Vagina (tissue), 2 donors: ENCODE measurements at regions not wholly inside any gene's neighbourhood (a gene's known extent, or its start where the extent isn't known, plus 50 kb on each side); places are given as distances from the start of the nearest gene placed in this dataset.

Source experiments
- POLR2A ChIP-seq, 2 donors: fragments of 450-650 bp; IDR thresholded peaks; one replicate each; pipeline ENCODE4 v1.6.1; 2017; ENCODE audit warnings: antibody characterized with exemption in 2 of 2, mild to moderate bottlenecking in 2 of 2, moderate library complexity in 2 of 2
- TF ChIP-seq, protein P1 (sequence below), 3 experiments: fragments of 450-650 bp in 2 of 3; fragments of 200-600 bp in 1 of 3; sonication (generic) in 1 of 3; IDR thresholded peaks; one replicate each; pipeline ENCODE4 v1.5.1; 2017 to 2019; ENCODE audit warnings: antibody characterized with exemption in 3 of 3, mild to moderate bottlenecking in 2 of 3, moderate library complexity in 2 of 3

DNA sequence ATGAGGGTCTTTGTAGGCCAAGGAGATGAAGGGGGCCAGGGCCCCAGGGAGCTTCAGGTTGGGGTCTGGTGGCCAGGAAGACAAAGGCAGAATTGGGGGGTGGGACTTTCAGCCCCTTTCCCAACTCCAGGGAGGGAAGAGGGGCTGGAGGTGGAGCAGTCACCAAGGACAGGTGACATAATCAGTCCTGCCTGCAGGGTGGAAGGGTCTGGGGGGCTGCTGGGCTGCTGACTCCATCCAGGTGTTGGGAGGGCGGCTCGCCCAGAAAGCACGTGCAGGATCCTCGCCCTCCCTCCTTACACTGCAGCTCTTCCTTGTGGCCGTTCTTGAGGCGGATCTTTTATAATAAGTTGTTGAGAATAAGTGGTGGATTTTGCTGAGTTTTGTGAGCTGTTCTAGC, 1491.1 kb downstream of the TBC1D22A start:
- TF ChIP-seq, protein P1, sequence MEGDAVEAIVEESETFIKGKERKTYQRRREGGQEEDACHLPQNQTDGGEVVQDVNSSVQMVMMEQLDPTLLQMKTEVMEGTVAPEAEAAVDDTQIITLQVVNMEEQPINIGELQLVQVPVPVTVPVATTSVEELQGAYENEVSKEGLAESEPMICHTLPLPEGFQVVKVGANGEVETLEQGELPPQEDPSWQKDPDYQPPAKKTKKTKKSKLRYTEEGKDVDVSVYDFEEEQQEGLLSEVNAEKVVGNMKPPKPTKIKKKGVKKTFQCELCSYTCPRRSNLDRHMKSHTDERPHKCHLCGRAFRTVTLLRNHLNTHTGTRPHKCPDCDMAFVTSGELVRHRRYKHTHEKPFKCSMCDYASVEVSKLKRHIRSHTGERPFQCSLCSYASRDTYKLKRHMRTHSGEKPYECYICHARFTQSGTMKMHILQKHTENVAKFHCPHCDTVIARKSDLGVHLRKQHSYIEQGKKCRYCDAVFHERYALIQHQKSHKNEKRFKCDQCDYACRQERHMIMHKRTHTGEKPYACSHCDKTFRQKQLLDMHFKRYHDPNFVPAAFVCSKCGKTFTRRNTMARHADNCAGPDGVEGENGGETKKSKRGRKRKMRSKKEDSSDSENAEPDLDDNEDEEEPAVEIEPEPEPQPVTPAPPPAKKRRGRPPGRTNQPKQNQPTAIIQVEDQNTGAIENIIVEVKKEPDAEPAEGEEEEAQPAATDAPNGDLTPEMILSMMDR (IDR thresholded peaks at IDR 0.05), result no peak
- TF ChIP-seq POLR2A (IDR thresholded peaks at IDR 0.05), result no peak
